HL-60 (cell line): ENCODE measurements at regions not wholly inside any gene's neighbourhood (a gene's known extent, or its start where the extent isn't known, plus 50 kb on each side); places are given as distances from the start of the nearest gene placed in this dataset.

Experiments used
- CTCF ChIP-seq: IDR thresholded peaks from one replicate; pipeline ENCODE4 v1.5.1; 2011; ENCODE audit warnings: low read length, control low read depth, inconsistent platforms; ENCODE audit not compliant: insufficient read depth
- GABPA ChIP-seq: IDR thresholded peaks from 2 replicates; pipeline ENCODE4 v1.6.1; 2012; ENCODE audit warnings: low read depth
- POLR2AphosphoS5 ChIP-seq: IDR thresholded peaks from 2 replicates; pipeline ENCODE4 v1.6.1; 2012; ENCODE audit warnings: low read depth
- REST ChIP-seq: IDR thresholded peaks from 2 replicates; pipeline ENCODE4 v1.6.1; 2012; ENCODE audit warnings: low read depth; ENCODE audit not compliant: insufficient replicate concordance

GRCh38 chr1:29620631-29621030 lies 384.3 kb downstream of the PTPRU start:
- TF ChIP-seq CTCF (no peak), POLR2AphosphoS5 (no peak), REST (no peak), GABPA (no peak)
